ENCODE measurements at regions not wholly inside any gene's neighbourhood (a gene's known extent, or its start where the extent isn't known, plus 50 kb on each side); places are given as distances from the start of the nearest gene placed in this dataset.

DNA sequence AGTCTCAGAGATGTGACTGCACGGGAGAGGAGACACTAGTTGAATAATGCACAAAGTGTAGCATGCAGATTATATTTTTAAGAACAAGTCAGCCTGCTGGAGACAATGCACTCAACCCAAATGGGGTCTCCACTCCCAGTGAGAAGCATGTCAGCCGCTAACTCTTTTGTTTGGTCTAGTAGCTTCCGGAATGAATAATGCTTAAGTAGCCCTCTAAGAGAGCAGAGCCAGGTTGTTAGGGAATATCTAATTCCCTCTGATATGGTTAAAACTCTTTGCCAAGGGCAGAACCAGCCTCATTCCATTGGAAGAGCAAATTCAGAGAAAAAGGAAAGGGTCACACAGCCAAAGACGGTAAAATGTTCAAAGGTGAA is 80.4 kb downstream of the DAD1 start:
- peaks cover 0 to 36% (median 21%) of the 10 kb centered on the region in 4 donors for H3K4me1 ChIP-seq
- intact Hi-C loops (cut with DNase I; ENCODE audit: low total_unique reads) = no loop called here
- H3K9me3 ChIP-seq = no peaks in the 10 kb centered on the region
- H3K27me3 ChIP-seq = no peaks in the 10 kb centered on the region
- no peak overlapping the region for H3K4me3 ChIP-seq
- H3K36me3 ChIP-seq = no peaks in the 10 kb centered on the region
- DNase-seq = no peak
- no peak overlapping the region for H3K27ac ChIP-seq
- TF ChIP-seq, protein P1, sequence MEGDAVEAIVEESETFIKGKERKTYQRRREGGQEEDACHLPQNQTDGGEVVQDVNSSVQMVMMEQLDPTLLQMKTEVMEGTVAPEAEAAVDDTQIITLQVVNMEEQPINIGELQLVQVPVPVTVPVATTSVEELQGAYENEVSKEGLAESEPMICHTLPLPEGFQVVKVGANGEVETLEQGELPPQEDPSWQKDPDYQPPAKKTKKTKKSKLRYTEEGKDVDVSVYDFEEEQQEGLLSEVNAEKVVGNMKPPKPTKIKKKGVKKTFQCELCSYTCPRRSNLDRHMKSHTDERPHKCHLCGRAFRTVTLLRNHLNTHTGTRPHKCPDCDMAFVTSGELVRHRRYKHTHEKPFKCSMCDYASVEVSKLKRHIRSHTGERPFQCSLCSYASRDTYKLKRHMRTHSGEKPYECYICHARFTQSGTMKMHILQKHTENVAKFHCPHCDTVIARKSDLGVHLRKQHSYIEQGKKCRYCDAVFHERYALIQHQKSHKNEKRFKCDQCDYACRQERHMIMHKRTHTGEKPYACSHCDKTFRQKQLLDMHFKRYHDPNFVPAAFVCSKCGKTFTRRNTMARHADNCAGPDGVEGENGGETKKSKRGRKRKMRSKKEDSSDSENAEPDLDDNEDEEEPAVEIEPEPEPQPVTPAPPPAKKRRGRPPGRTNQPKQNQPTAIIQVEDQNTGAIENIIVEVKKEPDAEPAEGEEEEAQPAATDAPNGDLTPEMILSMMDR (IDR thresholded peaks at IDR 0.05) = no peak

DNA sequence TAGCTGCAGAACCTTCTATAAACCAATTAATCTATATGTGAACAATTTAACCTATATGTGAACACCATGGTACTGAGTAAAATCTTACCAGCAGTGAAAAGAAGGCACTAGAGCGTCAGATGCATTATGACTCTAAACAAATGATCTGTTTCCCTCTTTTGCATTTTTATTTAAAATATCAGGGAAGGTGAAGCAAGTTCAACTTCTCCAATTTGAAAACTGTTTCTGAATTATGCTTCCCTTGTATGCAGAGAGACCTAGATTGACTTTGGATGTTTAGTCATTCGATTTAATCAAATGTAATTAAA is 80.9 kb downstream of the DAD1 start:
- intact Hi-C loops (cut with DNase I; ENCODE audit: low total_unique reads) = no loop called here
- no peak for DNase-seq
- peaks cover 0 to 30% (median 15%) of the 10 kb centered on the region in 4 donors for H3K4me1 ChIP-seq
- H3K4me3 ChIP-seq = no peak overlapping the region
- no peaks in the 10 kb centered on the region for H3K36me3 ChIP-seq
- no peak overlapping the region for H3K27ac ChIP-seq
- TF ChIP-seq, protein P1 (IDR thresholded peaks at IDR 0.05) = no peak
- H3K27me3 ChIP-seq = no peaks in the 10 kb centered on the region
- no peaks in the 10 kb centered on the region for H3K9me3 ChIP-seq

DNA sequence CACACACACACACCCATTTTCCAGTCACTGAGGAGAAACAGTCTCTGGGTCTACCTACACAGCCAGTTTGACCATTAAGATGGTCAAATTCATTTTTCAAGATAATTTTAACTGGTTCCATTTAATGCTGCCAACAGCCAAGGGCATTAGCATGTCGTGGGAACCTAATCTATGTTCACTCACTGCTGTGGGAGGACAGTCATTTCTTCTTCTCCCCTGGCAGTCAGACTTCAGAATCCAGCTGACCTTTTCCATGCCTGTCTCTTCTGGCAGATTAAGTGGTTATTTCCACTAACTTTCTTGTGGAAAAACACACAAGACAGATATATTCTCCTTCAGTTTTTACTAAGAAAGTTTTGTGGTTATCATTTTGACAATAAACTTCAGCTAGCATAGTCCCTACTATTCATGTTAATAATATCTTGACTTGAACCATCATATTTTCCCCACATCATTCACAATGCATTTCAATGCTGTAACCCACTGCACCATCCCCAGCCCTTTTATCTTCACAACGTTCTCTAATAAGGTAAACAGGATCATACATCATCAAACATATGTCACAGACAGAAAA is 82.2 kb downstream of the DAD1 start:
- Histone ChIP-seq H3K36me3 (no peaks in the 10 kb centered on the region), H3K4me1 (peaks cover 0 to 18% (median 4%) of the 10 kb centered on the region in 4 donors), H3K4me3 (no peak overlapping the region), H3K27ac (no peak overlapping the region), H3K27me3 (no peaks in the 10 kb centered on the region), H3K9me3 (no peaks in the 10 kb centered on the region)
- intact Hi-C loops (cut with DNase I; ENCODE audit: low total_unique reads) = no loop called here
- TF ChIP-seq, protein P1 (IDR thresholded peaks at IDR 0.05) = no peak
- DNase-seq = no peak

DNA sequence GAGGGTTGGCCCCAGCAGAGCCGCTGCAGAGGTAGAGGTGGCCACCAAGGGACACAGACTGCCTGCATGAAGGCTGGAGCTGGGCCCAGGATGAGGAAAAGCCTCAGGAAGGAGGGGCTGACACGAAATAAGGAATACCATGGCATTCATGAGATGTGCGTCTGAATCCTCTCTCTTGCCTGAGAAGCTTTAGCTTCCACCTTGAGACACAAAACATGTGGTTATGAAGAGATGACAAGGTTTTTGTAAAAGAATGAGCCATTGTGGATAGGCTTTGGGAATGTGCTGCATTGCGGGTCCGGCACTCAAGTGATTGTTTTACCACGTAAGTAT is 82.7 kb downstream of the DAD1 start:
- H3K4me1 ChIP-seq = peaks cover 0 to 15% (median 4%) of the 10 kb centered on the region in 4 donors
- no peak for DNase-seq
- TF ChIP-seq, protein P1 (IDR thresholded peaks at IDR 0.05) = no peak
- intact Hi-C loops (cut with DNase I; ENCODE audit: low total_unique reads) = no loop called here
- no peaks in the 10 kb centered on the region for H3K27me3 ChIP-seq
- no peak overlapping the region for H3K27ac ChIP-seq
- no peaks in the 10 kb centered on the region for H3K9me3 ChIP-seq
- H3K36me3 ChIP-seq = no peaks in the 10 kb centered on the region
- no peak overlapping the region for H3K4me3 ChIP-seq

DNA sequence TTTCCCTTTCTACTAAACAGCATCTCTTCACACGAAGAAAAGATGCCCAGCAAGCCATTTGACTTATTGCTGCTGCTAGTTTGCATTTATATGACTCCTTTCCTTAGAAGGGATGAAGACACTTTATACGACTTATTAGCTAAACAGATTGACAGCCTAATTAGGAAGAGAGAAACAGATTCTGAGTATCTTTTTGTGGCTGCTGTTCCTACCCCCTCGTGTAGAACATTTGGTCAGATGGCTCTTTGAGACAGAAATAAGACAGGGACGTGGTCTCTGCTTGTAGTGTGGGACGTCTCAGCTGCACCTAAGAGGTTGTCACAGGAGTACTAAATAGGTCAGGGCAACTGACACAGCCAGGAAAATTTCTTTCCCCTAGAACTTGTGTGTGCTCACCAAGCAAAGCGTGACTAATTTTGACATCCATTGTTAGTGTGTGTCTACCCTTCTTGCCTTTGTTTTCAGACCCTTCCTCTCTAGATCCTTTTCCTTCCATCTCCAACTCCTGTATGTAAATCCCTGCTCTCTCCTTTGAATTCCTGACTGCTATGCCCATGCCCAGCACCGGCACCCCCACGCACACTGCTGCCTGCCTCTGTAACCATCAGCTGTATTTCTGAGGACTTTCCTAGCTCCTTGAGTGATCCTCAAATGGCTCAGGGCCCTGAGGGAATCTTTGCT is 83.2 kb downstream of the DAD1 start:
- Histone ChIP-seq H3K27ac (no peak overlapping the region), H3K27me3 (no peaks in the 10 kb centered on the region), H3K9me3 (no peaks in the 10 kb centered on the region), H3K36me3 (no peaks in the 10 kb centered on the region), H3K4me1 (peaks cover 0 to 13% (median 4%) of the 10 kb centered on the region in 4 donors), H3K4me3 (no peak overlapping the region)
- DNase-seq = no peak
- TF ChIP-seq, protein P1 (IDR thresholded peaks at IDR 0.05) = no peak
- intact Hi-C loops (cut with DNase I; ENCODE audit: low total_unique reads) = no loop called here

DNA sequence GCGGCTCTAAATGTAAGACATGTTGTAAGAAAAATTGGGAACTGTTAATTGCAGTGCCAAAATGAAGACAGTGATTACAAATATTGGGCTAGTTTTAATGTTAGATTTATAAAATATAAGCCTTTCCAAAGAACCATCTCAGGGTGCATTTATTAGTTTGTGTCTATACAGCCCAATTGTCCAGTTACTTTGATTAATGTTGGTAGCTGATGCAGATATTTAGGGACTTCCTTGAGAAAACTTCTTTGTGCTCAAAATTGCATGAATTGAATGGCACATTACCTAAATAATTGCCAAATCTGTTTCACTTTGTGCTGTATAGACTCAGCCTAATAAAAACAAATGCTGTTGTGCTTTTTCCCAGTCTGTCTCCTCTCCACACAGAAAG is 83.7 kb downstream of the DAD1 start:
- Histone ChIP-seq H3K27ac (no peak overlapping the region), H3K27me3 (no peaks in the 10 kb centered on the region), H3K36me3 (no peaks in the 10 kb centered on the region), H3K9me3 (no peaks in the 10 kb centered on the region), H3K4me3 (no peak overlapping the region), H3K4me1 (peaks cover 0 to 8% (median 1%) of the 10 kb centered on the region in 4 donors)
- DNase-seq = no peak
- intact Hi-C loops (cut with DNase I; ENCODE audit: low total_unique reads) = no loop called here
- TF ChIP-seq, protein P1 (IDR thresholded peaks at IDR 0.05) = no peak
